ENCODE measurements at regions not wholly inside any gene's neighbourhood (a gene's known extent, or its start where the extent isn't known, plus 50 kb on each side); places are given as distances from the start of the nearest gene placed in this dataset.

DNA sequence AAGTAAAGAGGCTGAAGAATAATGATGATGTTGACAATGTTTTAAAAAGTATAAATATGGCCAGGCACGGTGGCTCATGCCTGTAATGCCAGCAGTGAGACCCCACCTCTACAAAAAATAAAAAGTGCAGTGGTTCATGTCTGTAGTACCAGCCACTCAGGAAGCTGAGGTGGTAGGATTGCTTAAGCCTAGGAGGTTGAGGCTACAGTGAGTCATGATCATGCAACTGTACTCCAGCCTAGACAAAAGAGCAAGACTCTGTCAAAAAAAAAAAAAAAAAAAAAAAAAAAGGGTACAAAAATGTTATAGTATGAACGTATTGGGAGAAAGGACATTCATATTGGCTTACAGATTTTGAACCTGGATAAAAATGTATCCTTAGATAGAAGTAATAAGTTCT is 543.1 kb upstream of the IRAK1BP1 start:
- no peak overlapping the region for H2AFZ ChIP-seq (ENCODE audit: low read length)
- H3K27me3 ChIP-seq (ENCODE audit: control insufficient read depth in 1 of 2, insufficient read depth in 2 of 2, low read length in 2 of 2), result no peaks in the 10 kb centered on the region
- no peaks in the 10 kb centered on the region for H3K36me3 ChIP-seq (replicated peaks in 1 of 2; ENCODE audit: control insufficient read depth in 1 of 2, insufficient read depth in 2 of 2, low read length in 2 of 2)
- no peak overlapping the region for H3K27ac ChIP-seq (ENCODE audit: extremely low read length, insufficient read depth, low read length)
- no peak for DNase-seq (ENCODE audit: low spot score)
- ChIA-PET CTCF (ENCODE audit: low intra/inter-chr PET ratio, low total read pairs) (no interaction called here), POLR2A (no interaction called here)
- no peak for ATAC-seq
- in situ Hi-C loops (cut with HindIII; ENCODE audit: extremely low pct_ligation_motif_present, low pct_unique_long_range_greater_than_20kb), result no loop called here
- H3K4me2 ChIP-seq (ENCODE audit: low read depth, low read length), result no peak overlapping the region
- intact Hi-C loops (cut with micrococcal nuclease; ENCODE audit: unreplicated experiment), result no loop called here
- TF ChIP-seq SMYD3 (CRISPR knock-in tag; IDR thresholded peaks at IDR 0.05) (no peak), ZNF30 (CRISPR knock-in tag; IDR thresholded peaks at IDR 0.05) (no peak), SMAD3 (CRISPR knock-in tag; IDR thresholded peaks at IDR 0.05) (no peak), HDAC1 (CRISPR knock-in tag; IDR thresholded peaks at IDR 0.05) (no peak), NFKBIZ (CRISPR knock-in tag; IDR thresholded peaks at IDR 0.05) (no peak), FOSL1 (CRISPR knock-in tag; IDR thresholded peaks at IDR 0.05; ENCODE audit: borderline replicate concordance) (no peak), SAP130 (CRISPR knock-in tag; IDR thresholded peaks at IDR 0.05; ENCODE audit: low read depth) (no peak), YEATS2 (CRISPR knock-in tag; IDR thresholded peaks at IDR 0.05; ENCODE audit: borderline replicate concordance) (no peak), PAX8 (CRISPR knock-in tag; IDR thresholded peaks at IDR 0.05; ENCODE audit: borderline replicate concordance) (no peak), ZNF577 (CRISPR knock-in tag; IDR thresholded peaks at IDR 0.05; ENCODE audit: borderline replicate concordance, low read depth) (no peak), HNF1A (IDR thresholded peaks at IDR 0.05; ENCODE audit: low read depth) (no peak), HNF1A (CRISPR knock-in tag; IDR thresholded peaks at IDR 0.05; ENCODE audit: borderline replicate concordance) (no peak), ZNF224 (CRISPR knock-in tag; IDR thresholded peaks at IDR 0.05) (no peak), NKX3-1 (CRISPR knock-in tag; IDR thresholded peaks at IDR 0.05) (no peak), ARNT (IDR thresholded peaks at IDR 0.05) (no peak), RFXANK (CRISPR knock-in tag; IDR thresholded peaks at IDR 0.05) (no peak), ZNF839 (CRISPR knock-in tag; IDR thresholded peaks at IDR 0.05; ENCODE audit: borderline replicate concordance) (no peak), CBX2 (IDR thresholded peaks at IDR 0.05; ENCODE audit: low read depth, low read length) (no peak), CBX2 (CRISPR knock-in tag; IDR thresholded peaks at IDR 0.05; ENCODE audit: low read depth) (no peak), ISL2 (CRISPR knock-in tag; IDR thresholded peaks at IDR 0.05) (no peak), ZNF792 (CRISPR knock-in tag; IDR thresholded peaks at IDR 0.05) (no peak)
- TF ChIP-seq, protein P1, sequence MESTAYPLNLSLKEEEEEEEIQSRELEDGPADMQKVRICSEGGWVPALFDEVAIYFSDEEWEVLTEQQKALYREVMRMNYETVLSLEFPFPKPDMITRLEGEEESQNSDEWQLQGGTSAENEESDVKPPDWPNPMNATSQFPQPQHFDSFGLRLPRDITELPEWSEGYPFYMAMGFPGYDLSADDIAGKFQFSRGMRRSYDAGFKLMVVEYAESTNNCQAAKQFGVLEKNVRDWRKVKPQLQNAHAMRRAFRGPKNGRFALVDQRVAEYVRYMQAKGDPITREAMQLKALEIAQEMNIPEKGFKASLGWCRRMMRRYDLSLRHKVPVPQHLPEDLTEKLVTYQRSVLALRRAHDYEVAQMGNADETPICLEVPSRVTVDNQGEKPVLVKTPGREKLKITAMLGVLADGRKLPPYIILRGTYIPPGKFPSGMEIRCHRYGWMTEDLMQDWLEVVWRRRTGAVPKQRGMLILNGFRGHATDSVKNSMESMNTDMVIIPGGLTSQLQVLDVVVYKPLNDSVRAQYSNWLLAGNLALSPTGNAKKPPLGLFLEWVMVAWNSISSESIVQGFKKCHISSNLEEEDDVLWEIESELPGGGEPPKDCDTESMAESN (CRISPR knock-in tag; conservative IDR thresholded peaks at IDR 0.05), result no peak
- no peaks in the 10 kb centered on the region for H3K9me3 ChIP-seq (ENCODE audit: low read length)
- no peaks in the 10 kb centered on the region for H3K79me2 ChIP-seq (ENCODE audit: insufficient read depth, low read length)
- FAIRE-seq, result no peak
- H3K4me3 ChIP-seq (replicated peaks in 1 of 3; ENCODE audit: insufficient read depth in 1 of 3, low read depth in 2 of 3, low read length in 3 of 3), result no peak overlapping the region
- no CpG with 5 or more reads among the region's 2 CpGs for WGBS (ENCODE audit: low lambda C conversion rate)
- H4K20me1 ChIP-seq (ENCODE audit: insufficient read depth, low read length), result no peaks in the 10 kb centered on the region
- no peaks in the 10 kb centered on the region for H3K4me1 ChIP-seq (ENCODE audit: insufficient read depth, low read length)
- no TSS peak for BruUV-seq (replicated peaks)
- no peak overlapping the region for H3K9ac ChIP-seq (ENCODE audit: insufficient read depth, low read depth, low read length)
